Activated naive CD4-positive, alpha-beta T cell treated with anti-CD3 and anti-CD28 coated beads, Interleukin-2, amount 10 ng/mL, durations not matched to agents 7 days and 5 days (primary cell): ENCODE measurements at regions not wholly inside any gene's neighbourhood (a gene's known extent, or its start where the extent isn't known, plus 50 kb on each side); places are given as distances from the start of the nearest gene placed in this dataset.

Experiments
- CTCF ChIA-PET: fragments of 350-600 bp; sonication (Branson Sonifier 250); formaldehyde crosslinking; loops from one replicate; lab custom pipeline; 2021; ENCODE audit warnings: antibody characterized with exemption; lab: Charles Lee
- DNase-seq: peaks from one replicate; pipeline ENCODE4 v3.0.0-alpha.2; 2020
- H3K27ac Mint-ChIP-seq: one replicate; pipeline ENCODE4 v1.8.0; 2021; ENCODE audit warnings: mild to moderate bottlenecking, moderate library complexity, mixed read lengths
- H3K27me3 Mint-ChIP-seq: one replicate; pipeline ENCODE4 v1.8.0; 2021; ENCODE audit warnings: mild to moderate bottlenecking, mixed read lengths
- H3K36me3 Mint-ChIP-seq: one replicate; pipeline ENCODE4 v1.8.0; 2021; ENCODE audit warnings: mixed read lengths
- H3K4me1 Mint-ChIP-seq: one replicate; pipeline ENCODE4 v1.8.0; 2021; ENCODE audit warnings: mixed read lengths
- H3K4me3 Mint-ChIP-seq: one replicate; pipeline ENCODE4 v1.8.0; 2021; ENCODE audit warnings: mild to moderate bottlenecking, moderate library complexity, mixed read lengths
- H3K9me3 Mint-ChIP-seq: one replicate; pipeline ENCODE4 v1.8.0; 2021; ENCODE audit warnings: mixed read lengths

- H3K27me3 Mint-ChIP-seq, result no peaks in the 10 kb centered on the region
- peaks cover 5% of the 10 kb centered on the region for H3K9me3 Mint-ChIP-seq
- no peak overlapping the region for H3K4me3 Mint-ChIP-seq
- no peaks in the 10 kb centered on the region for H3K36me3 Mint-ChIP-seq
- H3K4me1 Mint-ChIP-seq, result no peaks in the 10 kb centered on the region
- H3K27ac Mint-ChIP-seq, result no peak overlapping the region
- DNase-seq, result no peak
- CTCF ChIA-PET, result no interaction called here
Observed at GRCh38 chr14:29421156-29421728, 506.4 kb downstream of the PRKD1 start.

GRCh38 chr14:29425705-29426482 is 501.8 kb downstream of the PRKD1 start:
- H3K9me3 Mint-ChIP-seq, result peaks cover 16% of the 10 kb centered on the region
- H3K36me3 Mint-ChIP-seq, result no peaks in the 10 kb centered on the region
- no peaks in the 10 kb centered on the region for H3K4me1 Mint-ChIP-seq
- CTCF ChIA-PET, result no interaction called here
- H3K27ac Mint-ChIP-seq, result no peak overlapping the region
- no peak for DNase-seq
- no peak overlapping the region for H3K4me3 Mint-ChIP-seq
- H3K27me3 Mint-ChIP-seq, result no peaks in the 10 kb centered on the region

GRCh38 chr14:29442696-29443095 is 485.0 kb downstream of the PRKD1 start:
- Mint-ChIP-seq H3K27ac (no peak overlapping the region), H3K4me3 (no peak overlapping the region), H3K36me3 (no peaks in the 10 kb centered on the region), H3K9me3 (peaks cover 24% of the 10 kb centered on the region), H3K27me3 (no peaks in the 10 kb centered on the region), H3K4me1 (no peaks in the 10 kb centered on the region)
- CTCF ChIA-PET, result no interaction called here
- DNase-seq, result no peak

GRCh38 chr14:29444216-29444615 is 483.4 kb downstream of the PRKD1 start:
- Mint-ChIP-seq H3K4me1 (no peaks in the 10 kb centered on the region), H3K9me3 (peaks cover 19% of the 10 kb centered on the region), H3K36me3 (no peaks in the 10 kb centered on the region), H3K27me3 (no peaks in the 10 kb centered on the region), H3K4me3 (no peak overlapping the region), H3K27ac (no peak overlapping the region)
- CTCF ChIA-PET, result no interaction called here
- no peak for DNase-seq

GRCh38 chr14:29444805-29445204 is 482.8 kb downstream of the PRKD1 start:
- H3K4me1 Mint-ChIP-seq, result no peaks in the 10 kb centered on the region
- no peak for DNase-seq
- H3K27ac Mint-ChIP-seq, result no peak overlapping the region
- no peaks in the 10 kb centered on the region for H3K27me3 Mint-ChIP-seq
- no peak overlapping the region for H3K4me3 Mint-ChIP-seq
- H3K36me3 Mint-ChIP-seq, result no peaks in the 10 kb centered on the region
- H3K9me3 Mint-ChIP-seq, result peaks cover 20% of the 10 kb centered on the region
- CTCF ChIA-PET, result no interaction called here

GRCh38 chr14:29446971-29447370 is 480.7 kb downstream of the PRKD1 start:
- H3K4me3 Mint-ChIP-seq, result no peak overlapping the region
- no peak overlapping the region for H3K27ac Mint-ChIP-seq
- peaks cover 24% of the 10 kb centered on the region for H3K9me3 Mint-ChIP-seq
- CTCF ChIA-PET, result no interaction called here
- no peaks in the 10 kb centered on the region for H3K4me1 Mint-ChIP-seq
- H3K36me3 Mint-ChIP-seq, result no peaks in the 10 kb centered on the region
- DNase-seq, result no peak
- no peaks in the 10 kb centered on the region for H3K27me3 Mint-ChIP-seq

GRCh38 chr14:29451941-29452340 is 475.7 kb downstream of the PRKD1 start:
- peaks cover 11% of the 10 kb centered on the region for H3K9me3 Mint-ChIP-seq
- H3K4me1 Mint-ChIP-seq, result no peaks in the 10 kb centered on the region
- no peaks in the 10 kb centered on the region for H3K36me3 Mint-ChIP-seq
- no peaks in the 10 kb centered on the region for H3K27me3 Mint-ChIP-seq
- CTCF ChIA-PET, result no interaction called here
- H3K4me3 Mint-ChIP-seq, result no peak overlapping the region
- H3K27ac Mint-ChIP-seq, result no peak overlapping the region
- DNase-seq, result no peak

GRCh38 chr14:29453045-29453444 is 474.6 kb downstream of the PRKD1 start:
- Mint-ChIP-seq H3K4me1 (no peaks in the 10 kb centered on the region), H3K27ac (no peak overlapping the region), H3K36me3 (no peaks in the 10 kb centered on the region), H3K27me3 (no peaks in the 10 kb centered on the region), H3K4me3 (no peak overlapping the region), H3K9me3 (peaks cover 9% of the 10 kb centered on the region)
- DNase-seq, result no peak
- CTCF ChIA-PET, result no interaction called here

- no peak overlapping the region for H3K27ac Mint-ChIP-seq
- no peak for DNase-seq
- H3K36me3 Mint-ChIP-seq, result no peaks in the 10 kb centered on the region
- CTCF ChIA-PET, result no interaction called here
- H3K4me3 Mint-ChIP-seq, result no peak overlapping the region
- H3K4me1 Mint-ChIP-seq, result no peaks in the 10 kb centered on the region
- peaks cover 8% of the 10 kb centered on the region for H3K9me3 Mint-ChIP-seq
- H3K27me3 Mint-ChIP-seq, result no peaks in the 10 kb centered on the region
Observed at GRCh38 chr14:29454026-29454693, 473.5 kb downstream of the PRKD1 start.

GRCh38 chr14:29458547-29458946 is 469.1 kb downstream of the PRKD1 start:
- CTCF ChIA-PET, result no interaction called here
- H3K9me3 Mint-ChIP-seq, result no peaks in the 10 kb centered on the region
- H3K36me3 Mint-ChIP-seq, result no peaks in the 10 kb centered on the region
- no peaks in the 10 kb centered on the region for H3K27me3 Mint-ChIP-seq
- no peak overlapping the region for H3K27ac Mint-ChIP-seq
- no peak overlapping the region for H3K4me3 Mint-ChIP-seq
- no peaks in the 10 kb centered on the region for H3K4me1 Mint-ChIP-seq
- no peak for DNase-seq

- Mint-ChIP-seq H3K4me3 (no peak overlapping the region), H3K9me3 (peaks cover 1% of the 10 kb centered on the region), H3K27ac (no peak overlapping the region), H3K36me3 (no peaks in the 10 kb centered on the region), H3K4me1 (no peaks in the 10 kb centered on the region), H3K27me3 (no peaks in the 10 kb centered on the region)
- CTCF ChIA-PET, result no interaction called here
- DNase-seq, result no peak
Observed at GRCh38 chr14:29459531-29459930, 468.1 kb downstream of the PRKD1 start.

GRCh38 chr14:29459969-29460560 is 467.6 kb downstream of the PRKD1 start:
- no peaks in the 10 kb centered on the region for H3K36me3 Mint-ChIP-seq
- no peaks in the 10 kb centered on the region for H3K27me3 Mint-ChIP-seq
- no peak overlapping the region for H3K4me3 Mint-ChIP-seq
- no peak overlapping the region for H3K27ac Mint-ChIP-seq
- no peak for DNase-seq
- peaks cover 2% of the 10 kb centered on the region for H3K9me3 Mint-ChIP-seq
- CTCF ChIA-PET, result interaction anchor here (0.6 kb wide), 1 partner anchor 755 kb away, joined by 3 read pairs; no protein-coding TSS in a partner anchor
- H3K4me1 Mint-ChIP-seq, result no peaks in the 10 kb centered on the region

- Mint-ChIP-seq H3K9me3 (peaks cover 2% of the 10 kb centered on the region), H3K36me3 (no peaks in the 10 kb centered on the region), H3K27ac (no peak overlapping the region), H3K4me3 (no peak overlapping the region), H3K4me1 (no peaks in the 10 kb centered on the region), H3K27me3 (no peaks in the 10 kb centered on the region)
- DNase-seq, result no peak
- CTCF ChIA-PET, result no interaction called here
Observed at GRCh38 chr14:29461101-29461500, 466.5 kb downstream of the PRKD1 start.

- CTCF ChIA-PET, result no interaction called here
- H3K4me3 Mint-ChIP-seq, result no peak overlapping the region
- H3K27ac Mint-ChIP-seq, result no peak overlapping the region
- no peaks in the 10 kb centered on the region for H3K4me1 Mint-ChIP-seq
- no peak for DNase-seq
- no peaks in the 10 kb centered on the region for H3K27me3 Mint-ChIP-seq
- H3K9me3 Mint-ChIP-seq, result peaks cover 2% of the 10 kb centered on the region
- H3K36me3 Mint-ChIP-seq, result no peaks in the 10 kb centered on the region
Observed at GRCh38 chr14:29461506-29461905, 466.1 kb downstream of the PRKD1 start.
